Activated naive CD4-positive, alpha-beta T cell treated with anti-CD3 and anti-CD28 coated beads for 36 hours (primary cell): ENCODE measurements at regions not wholly inside any gene's neighbourhood (a gene's known extent, or its start where the extent isn't known, plus 50 kb on each side); places are given as distances from the start of the nearest gene placed in this dataset.
"Not testable (repeated sequence)": the region's sequence is repeated elsewhere in the genome, so short reads cannot be mapped to it uniquely, and the experiment has no call there.

Experiments used
- CTCF ChIA-PET: fragments of 350-600 bp; sonication (Branson Sonifier 250); formaldehyde crosslinking; loops from one replicate; lab custom pipeline; 2021; ENCODE audit warnings: antibody characterized with exemption; lab: Charles Lee
- DNase-seq: peaks from one replicate; pipeline ENCODE4 v3.0.0-alpha.2; 2020
- H3K27ac Mint-ChIP-seq: one replicate; pipeline ENCODE4 v1.8.0; 2021; ENCODE audit warnings: mild to moderate bottlenecking, mixed read lengths
- H3K27me3 Mint-ChIP-seq: one replicate; pipeline ENCODE4 v1.8.0; 2021; ENCODE audit warnings: low read depth, mixed read lengths
- H3K36me3 Mint-ChIP-seq: one replicate; pipeline ENCODE4 v1.8.0; 2021; ENCODE audit warnings: low read depth, mixed read lengths
- H3K4me1 Mint-ChIP-seq: one replicate; pipeline ENCODE4 v1.8.0; 2021; ENCODE audit warnings: low read depth, mixed read lengths
- H3K4me3 Mint-ChIP-seq: one replicate; pipeline ENCODE4 v1.8.0; 2021; ENCODE audit warnings: mild to moderate bottlenecking, moderate library complexity, mixed read lengths
- H3K9me3 Mint-ChIP-seq: one replicate; pipeline ENCODE4 v1.8.0; 2021; ENCODE audit warnings: mixed read lengths
- intact Hi-C: fragments of 100-400 bp; cut with micrococcal nuclease; formaldehyde crosslinking; loops from one replicate; pipeline ENCODE4 v1.15.1; 2023

GRCh38 chr14:37693420-37693819 lies 98.0 kb downstream of the TTC6 start:
- H3K36me3 Mint-ChIP-seq, H3K9me3 Mint-ChIP-seq, DNase-seq, H3K4me3 Mint-ChIP-seq, H3K4me1 Mint-ChIP-seq, H3K27me3 Mint-ChIP-seq, H3K27ac Mint-ChIP-seq, CTCF ChIA-PET, intact Hi-C loops: not testable (repeated sequence)

GRCh38 chr14:37695866-37696265 lies 100.4 kb downstream of the TTC6 start:
- Mint-ChIP-seq H3K9me3 (peaks cover 9% of the 10 kb centered on the region), H3K27me3 (no peaks in the 10 kb centered on the region), H3K36me3 (no peaks in the 10 kb centered on the region), H3K27ac (no peak overlapping the region), H3K4me3 (no peak overlapping the region), H3K4me1 (no peaks in the 10 kb centered on the region)
- intact Hi-C loops, result no loop called here
- CTCF ChIA-PET, result no interaction called here
- no peak for DNase-seq

DNA sequence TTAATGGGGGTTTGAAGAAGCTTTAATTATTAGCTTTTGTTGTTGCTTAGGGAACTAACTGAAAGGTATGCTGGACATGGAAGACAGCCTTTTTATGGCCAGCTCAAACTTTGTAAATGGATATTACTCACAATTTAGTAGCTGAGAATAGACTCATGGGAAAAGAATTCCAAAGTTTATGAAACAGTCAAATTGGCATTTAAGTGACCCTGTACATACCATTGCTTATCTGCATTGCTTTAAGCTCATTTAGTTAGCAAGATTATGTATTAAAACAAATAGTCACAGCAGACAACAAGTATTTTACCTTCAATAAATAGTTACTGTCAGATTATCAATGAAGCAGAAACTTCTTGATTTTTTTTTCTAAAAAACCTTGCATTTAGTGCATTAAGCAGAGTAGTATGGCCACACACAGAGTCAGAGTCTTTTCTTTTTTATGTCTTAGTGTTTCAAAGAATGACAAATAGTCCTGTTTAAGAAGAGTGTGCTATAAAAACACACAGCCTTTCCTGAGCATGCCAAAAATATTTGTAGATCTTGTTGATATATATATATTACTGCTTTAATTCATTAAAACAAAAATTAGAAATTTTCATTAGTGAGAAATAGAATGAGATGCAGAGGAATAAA lies 102.2 kb downstream of the TTC6 start:
- H3K4me1 Mint-ChIP-seq, result no peaks in the 10 kb centered on the region
- CTCF ChIA-PET, result interaction anchor here (0.7 kb wide), 2 partner anchors 10 to 11 kb away, joined by 3 read pairs; no protein-coding TSS in a partner anchor
- no peak for DNase-seq
- no peaks in the 10 kb centered on the region for H3K36me3 Mint-ChIP-seq
- H3K9me3 Mint-ChIP-seq, result peaks cover 9% of the 10 kb centered on the region
- H3K27ac Mint-ChIP-seq, result no peak overlapping the region
- intact Hi-C loops, result no loop called here
- H3K4me3 Mint-ChIP-seq, result no peak overlapping the region
- no peaks in the 10 kb centered on the region for H3K27me3 Mint-ChIP-seq

- Mint-ChIP-seq H3K4me3 (no peak overlapping the region), H3K4me1 (no peaks in the 10 kb centered on the region), H3K36me3 (no peaks in the 10 kb centered on the region), H3K27ac (no peak overlapping the region), H3K27me3 (no peaks in the 10 kb centered on the region), H3K9me3 (peaks cover 3% of the 10 kb centered on the region)
- DNase-seq, result no peak
- intact Hi-C loops, result no loop called here
- CTCF ChIA-PET, result no interaction called here
Measured at GRCh38 chr14:37698840-37699777, 103.7 kb downstream of the TTC6 start.

GRCh38 chr14:37707716-37708115 lies 112.3 kb downstream of the TTC6 start:
- Mint-ChIP-seq H3K36me3 (no peaks in the 10 kb centered on the region), H3K27me3 (peaks cover 5% of the 10 kb centered on the region), H3K4me1 (no peaks in the 10 kb centered on the region), H3K9me3 (no peaks in the 10 kb centered on the region), H3K27ac (no peak overlapping the region), H3K4me3 (no peak overlapping the region)
- DNase-seq, result no peak
- CTCF ChIA-PET, result no interaction called here
- intact Hi-C loops, result no loop called here

GRCh38 chr14:37708481-37708880 lies 113.1 kb downstream of the TTC6 start:
- CTCF ChIA-PET, result interaction anchor here (0.6 kb wide), 1 partner anchor 11 kb away, joined by 3 read pairs; no protein-coding TSS in a partner anchor
- no peaks in the 10 kb centered on the region for H3K9me3 Mint-ChIP-seq
- peaks cover 5% of the 10 kb centered on the region for H3K27me3 Mint-ChIP-seq
- H3K36me3 Mint-ChIP-seq, result no peaks in the 10 kb centered on the region
- H3K4me1 Mint-ChIP-seq, result no peaks in the 10 kb centered on the region
- no peak overlapping the region for H3K27ac Mint-ChIP-seq
- no peak overlapping the region for H3K4me3 Mint-ChIP-seq
- intact Hi-C loops, result no loop called here
- no peak for DNase-seq

DNA sequence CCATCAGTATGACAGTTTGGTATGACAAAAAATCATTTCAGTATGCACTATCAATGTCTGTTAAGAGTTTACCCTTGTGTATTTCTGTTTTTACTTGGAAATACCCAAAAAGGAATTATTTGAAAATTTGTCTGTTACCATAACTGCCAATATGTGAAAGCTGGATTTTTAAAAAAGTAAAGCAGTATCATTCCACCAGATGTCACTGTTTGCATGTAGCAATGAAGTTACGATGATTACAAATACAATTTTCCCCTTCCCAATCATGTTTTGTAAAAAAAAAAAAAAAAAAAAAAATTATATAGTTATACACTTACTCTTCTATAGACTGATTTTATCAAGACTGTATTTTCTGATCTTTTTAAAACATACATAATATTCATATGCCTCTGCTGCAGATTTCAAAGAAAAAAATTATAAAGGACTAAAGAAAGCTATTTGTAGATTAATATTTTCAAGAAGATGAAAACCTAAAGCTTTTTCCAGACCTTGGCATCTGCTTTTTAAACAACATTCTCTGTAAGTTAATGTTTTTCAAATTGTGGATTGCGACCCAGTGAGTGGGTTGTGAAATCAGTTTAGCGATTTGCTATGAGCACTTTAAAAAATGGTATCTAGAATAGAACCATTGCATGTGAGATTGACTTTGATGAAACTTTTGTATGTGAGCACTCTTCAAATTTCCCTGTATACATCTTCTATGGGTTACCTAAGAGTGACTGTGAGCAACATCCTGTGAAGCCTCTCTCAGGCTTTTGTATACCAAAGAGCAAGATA lies 114.2 kb downstream of the TTC6 start:
- Mint-ChIP-seq H3K9me3 (no peaks in the 10 kb centered on the region), H3K36me3 (no peaks in the 10 kb centered on the region), H3K4me1 (no peaks in the 10 kb centered on the region), H3K27me3 (peaks cover 5% of the 10 kb centered on the region), H3K4me3 (no peak overlapping the region), H3K27ac (no peak overlapping the region)
- no peak for DNase-seq
- CTCF ChIA-PET, result interaction anchor here (0.6 to 0.9 kb wide), 4 partner anchors 42 to 502 kb away, joined by 3 to 6 read pairs (median 3); no protein-coding TSS in a partner anchor
- intact Hi-C loops, result loop anchor here (1.0 kb wide), 1 partner anchor 165 kb away; no protein-coding TSS in a partner anchor

GRCh38 chr14:37711356-37711830 lies 116.0 kb downstream of the TTC6 start:
- DNase-seq, result no peak
- peaks cover 5% of the 10 kb centered on the region for H3K27me3 Mint-ChIP-seq
- no peak overlapping the region for H3K27ac Mint-ChIP-seq
- intact Hi-C loops, result no loop called here
- CTCF ChIA-PET, result no interaction called here
- no peak overlapping the region for H3K4me3 Mint-ChIP-seq
- H3K9me3 Mint-ChIP-seq, result no peaks in the 10 kb centered on the region
- H3K36me3 Mint-ChIP-seq, result no peaks in the 10 kb centered on the region
- H3K4me1 Mint-ChIP-seq, result no peaks in the 10 kb centered on the region

GRCh38 chr14:37711831-37712475 lies 116.5 kb downstream of the TTC6 start:
- H3K27ac Mint-ChIP-seq, result no peak overlapping the region
- no peaks in the 10 kb centered on the region for H3K9me3 Mint-ChIP-seq
- H3K4me3 Mint-ChIP-seq, result no peak overlapping the region
- intact Hi-C loops, result no loop called here
- no peaks in the 10 kb centered on the region for H3K4me1 Mint-ChIP-seq
- no peaks in the 10 kb centered on the region for H3K36me3 Mint-ChIP-seq
- CTCF ChIA-PET, result no interaction called here
- DNase-seq, result no peak
- peaks cover 5% of the 10 kb centered on the region for H3K27me3 Mint-ChIP-seq

DNA sequence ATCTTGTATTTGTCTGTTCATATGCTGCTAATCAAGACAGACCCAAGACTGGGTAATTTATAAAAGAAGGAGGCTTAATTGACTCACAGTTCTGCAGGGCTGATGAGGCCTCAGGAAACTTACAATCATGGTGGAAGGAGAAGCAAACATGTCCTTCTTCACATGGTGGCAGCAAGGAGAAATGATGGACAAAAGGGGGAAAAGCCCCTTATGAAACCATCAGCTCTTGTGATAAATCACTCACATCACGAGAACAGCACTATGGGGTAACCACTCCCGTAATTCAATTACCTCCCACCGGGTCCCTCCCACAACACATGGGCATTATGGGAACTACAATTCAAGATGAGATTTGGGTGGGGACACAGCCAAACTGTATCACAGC lies 117.0 kb downstream of the TTC6 start:
- CTCF ChIA-PET, H3K4me1 Mint-ChIP-seq, H3K9me3 Mint-ChIP-seq, H3K36me3 Mint-ChIP-seq, H3K27ac Mint-ChIP-seq, H3K4me3 Mint-ChIP-seq, intact Hi-C loops, H3K27me3 Mint-ChIP-seq, DNase-seq: not testable (repeated sequence)

GRCh38 chr14:37712976-37713431 lies 117.6 kb downstream of the TTC6 start:
- intact Hi-C loops, result no loop called here
- no peak for DNase-seq
- no peak overlapping the region for H3K27ac Mint-ChIP-seq
- no peaks in the 10 kb centered on the region for H3K36me3 Mint-ChIP-seq
- CTCF ChIA-PET, result no interaction called here
- H3K9me3 Mint-ChIP-seq, result no peaks in the 10 kb centered on the region
- no peaks in the 10 kb centered on the region for H3K4me1 Mint-ChIP-seq
- H3K4me3 Mint-ChIP-seq, result no peak overlapping the region
- peaks cover 5% of the 10 kb centered on the region for H3K27me3 Mint-ChIP-seq

DNA sequence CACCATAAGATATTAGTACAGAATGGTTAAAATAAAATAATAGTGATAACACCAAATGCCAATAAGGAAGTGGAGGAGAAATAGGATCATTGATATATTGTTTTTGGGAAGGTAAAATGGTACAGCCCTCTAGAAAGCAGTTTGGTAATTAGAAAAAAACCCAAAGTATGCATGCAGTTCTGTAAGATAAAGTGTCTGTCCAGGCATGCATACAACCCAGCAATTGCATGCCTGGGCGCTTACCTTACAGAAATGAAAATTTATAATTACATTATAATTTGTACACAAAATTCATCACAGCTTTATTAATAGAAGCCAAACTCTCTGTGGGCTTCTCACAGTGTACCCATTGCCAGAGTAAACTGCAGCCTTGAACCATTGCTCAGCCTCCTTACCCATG lies 124.7 kb downstream of the TTC6 start:
- Mint-ChIP-seq H3K36me3 (no peaks in the 10 kb centered on the region), H3K27me3 (no peaks in the 10 kb centered on the region), H3K9me3 (no peaks in the 10 kb centered on the region), H3K27ac (no peak overlapping the region), H3K4me1 (no peaks in the 10 kb centered on the region), H3K4me3 (no peak overlapping the region)
- CTCF ChIA-PET, result no interaction called here
- intact Hi-C loops, result no loop called here
- no peak for DNase-seq
